ENCODE measurements at regions not wholly inside any gene's neighbourhood (a gene's known extent, or its start where the extent isn't known, plus 50 kb on each side); places are given as distances from the start of the nearest gene placed in this dataset.

DNA sequence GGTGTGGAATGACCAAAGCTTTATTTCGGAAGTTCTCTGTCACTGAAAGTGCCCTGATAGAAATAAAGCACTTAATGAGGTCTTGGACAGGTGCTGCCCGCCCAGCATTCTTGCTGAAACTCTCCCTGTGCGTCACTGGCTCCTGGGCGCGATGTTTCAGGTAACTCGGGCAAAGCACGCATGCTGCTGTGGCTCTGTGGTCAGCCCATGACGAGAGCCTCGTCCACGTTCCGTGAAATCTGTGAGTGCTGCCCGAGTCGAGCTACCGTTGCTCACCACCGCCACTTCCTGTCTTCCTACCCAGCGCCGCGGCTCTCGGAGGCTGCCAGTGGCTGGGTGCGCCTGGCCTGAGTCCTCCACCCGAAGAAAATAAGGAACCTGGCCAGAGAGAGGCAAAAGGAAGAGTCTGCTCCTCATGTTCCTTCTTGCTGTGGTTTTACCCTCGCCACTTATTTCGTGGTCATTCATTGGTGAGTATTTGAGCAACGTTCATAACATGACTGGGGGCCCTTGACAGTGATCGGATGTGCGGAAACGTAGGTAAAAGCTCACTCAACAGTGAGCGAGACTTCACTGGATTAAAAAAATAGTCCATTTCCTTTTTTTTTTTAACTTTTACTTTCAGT lies 95.5 kb downstream of the MAP3K8 start:
- DNase-seq (ENCODE audit: low read depth in 1 of 2, low spot score in 1 of 2) (no peak), ATAC-seq (no peak), FAIRE-seq (no peak)
- Histone ChIP-seq H3K4me3 (no peak overlapping the region), H3K4me1 (peaks cover 21% of the 10 kb centered on the region), H3K9me3 (no peaks in the 10 kb centered on the region), H3K4me2 (no peak overlapping the region), H3K27ac (peak overlapping the region in 1 of 2 experiments; percentile 68; a peak in 3 of 6 replicates)
- ChIA-PET CTCF (interaction anchor here (0.9 to 3.1 kb wide), 8 partner anchors 10 to 113 kb away, joined by 3 to 12 read pairs (median 3); no protein-coding TSS in a partner anchor), POLR2A (no interaction called here)
- 89% methylated on average over 28 of the region's 28 CpGs for WGBS (ENCODE audit: missing lambda C conversion rate)
- TF ChIP-seq PHF8 (IDR thresholded peaks at IDR 0.05; ENCODE audit: borderline replicate concordance, low read depth), result no peak
- no peak for TF ChIP-seq ESRRA (IDR thresholded peaks at IDR 0.05; ENCODE audit: borderline replicate concordance, low read length)
- TF ChIP-seq, protein P1, sequence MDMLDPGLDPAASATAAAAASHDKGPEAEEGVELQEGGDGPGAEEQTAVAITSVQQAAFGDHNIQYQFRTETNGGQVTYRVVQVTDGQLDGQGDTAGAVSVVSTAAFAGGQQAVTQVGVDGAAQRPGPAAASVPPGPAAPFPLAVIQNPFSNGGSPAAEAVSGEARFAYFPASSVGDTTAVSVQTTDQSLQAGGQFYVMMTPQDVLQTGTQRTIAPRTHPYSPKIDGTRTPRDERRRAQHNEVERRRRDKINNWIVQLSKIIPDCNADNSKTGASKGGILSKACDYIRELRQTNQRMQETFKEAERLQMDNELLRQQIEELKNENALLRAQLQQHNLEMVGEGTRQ (IDR thresholded peaks at IDR 0.05), result no peak
- no peak for TF ChIP-seq KDM1A (IDR thresholded peaks at IDR 0.05; ENCODE audit: low read depth)
- no peak for TF ChIP-seq HOXB5 (CRISPR knock-in tag; IDR thresholded peaks at IDR 0.05)
- TF ChIP-seq JUNB (IDR thresholded peaks at IDR 0.05), result no peak
- no peak for TF ChIP-seq FOXS1 (CRISPR knock-in tag; IDR thresholded peaks at IDR 0.05)
- no peak for TF ChIP-seq RFX5 (IDR thresholded peaks at IDR 0.05)
- no peak for TF ChIP-seq REST (IDR thresholded peaks at IDR 0.05)
- no peak for TF ChIP-seq POLR2A (IDR thresholded peaks at IDR 0.05; ENCODE audit: low read length)
- no peak for TF ChIP-seq BHLHE40 (IDR thresholded peaks at IDR 0.05; ENCODE audit: low read depth, low read length)
- TF ChIP-seq HEYL (CRISPR knock-in tag; IDR thresholded peaks at IDR 0.05), result no peak
- no peak for TF ChIP-seq CBX2 (IDR thresholded peaks at IDR 0.05; ENCODE audit: borderline replicate concordance, low read depth)
- no peak for TF ChIP-seq TFCP2L1 (CRISPR knock-in tag; IDR thresholded peaks at IDR 0.05)
- TF ChIP-seq MAZ (IDR thresholded peaks at IDR 0.05; ENCODE audit: borderline replicate concordance, low read depth, low read length), result no peak
- no peak for TF ChIP-seq EHMT2 (IDR thresholded peaks at IDR 0.05; ENCODE audit: low read depth)
- TF ChIP-seq POLR2AphosphoS2 (conservative IDR thresholded peaks at IDR 0.05; ENCODE audit: low read length), result no peak
- TF ChIP-seq ZNF302 (CRISPR knock-in tag; IDR thresholded peaks at IDR 0.05), result no peak
- TF ChIP-seq NPAS2 (CRISPR knock-in tag; IDR thresholded peaks at IDR 0.05; ENCODE audit: borderline replicate concordance), result no peak

DNA sequence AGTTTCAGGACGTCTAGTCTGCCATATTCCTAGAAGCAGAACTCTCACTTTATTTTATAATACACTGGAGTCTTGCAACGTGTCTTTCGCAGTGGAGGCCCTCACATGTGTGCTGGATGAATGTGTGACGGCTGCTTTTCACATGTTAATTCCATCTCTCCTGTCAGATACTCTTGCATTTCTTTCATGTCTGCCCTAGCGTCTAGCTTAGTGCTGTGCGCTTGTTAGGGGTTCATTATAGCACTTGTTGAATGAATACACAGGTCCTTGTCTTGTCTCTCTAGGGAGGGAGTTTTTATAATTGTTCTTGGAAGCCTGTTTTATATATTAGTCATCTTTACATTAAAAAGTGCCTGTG lies 94.4 kb downstream of the MAP3K8 start:
- ChIA-PET CTCF (interaction anchor here (1.0 to 3.1 kb wide), 5 partner anchors 54 to 136 kb away, joined by 3 to 12 read pairs (median 3); no protein-coding TSS in a partner anchor), POLR2A (no interaction called here)
- 82% methylated on average over 6 of the region's 6 CpGs for WGBS (ENCODE audit: missing lambda C conversion rate)
- FAIRE-seq (no peak), ATAC-seq (no peak), DNase-seq (ENCODE audit: low read depth in 1 of 2, low spot score in 1 of 2) (no peak)
- Histone ChIP-seq H3K4me3 (no peak overlapping the region), H3K9me3 (no peaks in the 10 kb centered on the region), H3K4me2 (no peak overlapping the region), H3K27ac (peak overlapping the region in 1 of 2 experiments; percentile 72; a peak in 3 of 6 replicates), H3K4me1 (peaks cover 24% of the 10 kb centered on the region)
- TF ChIP-seq REST (IDR thresholded peaks at IDR 0.05), result no peak
- TF ChIP-seq EHF (CRISPR knock-in tag; IDR thresholded peaks at IDR 0.05), result no peak
- no peak for TF ChIP-seq SREBF2 (IDR thresholded peaks at IDR 0.05)
- TF ChIP-seq ZFP36 (IDR thresholded peaks at IDR 0.05; ENCODE audit: borderline replicate concordance, partially characterized antibody), result no peak
- TF ChIP-seq TP53 (CRISPR knock-in tag; IDR thresholded peaks at IDR 0.05), result no peak
- no peak for TF ChIP-seq HOXB5 (CRISPR knock-in tag; IDR thresholded peaks at IDR 0.05)
- no peak for TF ChIP-seq ZSCAN20 (CRISPR knock-in tag; IDR thresholded peaks at IDR 0.05)
